ENCODE measurements at regions not wholly inside any gene's neighbourhood (a gene's known extent, or its start where the extent isn't known, plus 50 kb on each side); places are given as distances from the start of the nearest gene placed in this dataset.
"Not testable (repeated sequence)": the region's sequence is repeated elsewhere in the genome, so short reads cannot be mapped to it uniquely, and the experiment has no call there.

DNA sequence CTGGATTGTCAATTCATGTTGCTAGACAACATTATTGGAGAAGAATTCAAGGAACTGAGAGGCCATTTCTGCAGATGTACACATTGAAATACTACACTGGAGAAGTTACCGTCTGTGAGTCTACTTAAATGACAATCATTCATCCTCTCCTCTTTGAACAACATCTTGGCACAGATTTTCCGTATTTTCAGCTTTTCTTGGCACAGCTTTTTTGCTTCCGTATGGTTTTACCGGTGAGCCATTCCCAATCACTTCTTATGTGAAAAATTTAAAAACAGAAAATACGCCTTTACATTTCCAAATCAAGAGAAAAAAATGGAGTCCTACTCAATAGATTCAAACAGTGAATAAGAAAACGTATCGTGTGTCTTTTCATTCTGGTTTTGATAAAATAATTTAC, 1493.7 kb downstream of the AMY1C start:
- DNase-seq: no peak

DNA sequence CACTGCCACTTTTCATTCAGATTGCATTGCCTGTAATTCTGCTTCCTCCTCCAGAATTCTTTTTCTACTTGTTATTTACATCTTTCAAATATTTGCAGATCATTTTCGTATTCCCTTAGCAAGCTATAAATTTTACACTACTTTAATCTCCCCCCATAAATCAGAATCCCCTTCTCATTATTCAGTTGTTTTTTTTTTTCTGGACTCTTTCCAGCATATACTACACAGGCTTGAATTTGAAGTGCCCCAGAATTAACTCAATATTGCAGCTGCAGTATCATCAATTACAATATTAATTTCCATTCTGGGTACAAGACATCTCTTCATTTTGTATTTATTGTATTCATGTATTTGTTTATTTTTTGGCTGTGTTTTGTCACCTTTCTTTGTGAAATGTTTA, 1494.3 kb downstream of the AMY1C start:
- DNase-seq: no peak

DNA sequence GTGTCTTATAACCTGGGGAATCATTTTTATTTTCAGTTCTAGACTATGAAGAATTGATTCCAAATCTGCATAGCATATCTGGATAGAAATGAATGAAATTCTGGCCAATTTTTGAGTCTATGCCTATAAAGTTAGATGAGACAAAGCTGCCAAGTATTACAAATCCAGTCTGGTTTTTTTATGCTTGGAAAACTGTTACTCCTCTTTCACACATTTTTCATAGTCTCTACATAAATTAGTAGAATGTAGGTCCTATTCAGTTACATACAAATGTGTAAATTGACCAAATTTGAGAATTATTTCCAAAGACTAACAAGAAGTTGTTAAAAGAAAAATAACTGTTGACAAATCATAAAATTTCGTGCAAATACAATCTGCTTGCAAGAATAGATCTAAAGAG, 1505.2 kb downstream of the AMY1C start:
- no peak for DNase-seq

GRCh38 chr1:105260001-105260400, 1510.3 kb downstream of the AMY1C start:
- no peak for DNase-seq

DNA sequence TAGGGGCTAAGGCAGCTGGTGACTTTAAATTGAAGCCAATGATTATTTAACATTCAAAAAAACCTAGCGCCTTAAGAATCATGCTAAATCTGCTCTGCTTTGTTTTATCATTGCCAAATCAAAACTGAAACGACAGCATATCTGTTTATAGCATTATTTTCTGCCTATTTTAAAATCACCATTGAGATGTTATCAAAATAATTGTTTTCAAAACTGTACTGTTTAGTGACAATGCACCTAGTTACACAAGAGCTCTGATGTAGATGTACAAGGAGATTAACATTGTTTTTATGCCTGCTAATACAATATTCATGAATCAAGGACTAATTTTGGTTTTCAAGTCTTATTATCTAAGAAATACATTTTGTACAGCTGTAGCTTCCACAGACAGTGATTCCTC, 1521.3 kb downstream of the AMY1C start:
- no peak for DNase-seq

GRCh38 chr1:105272376-105272775, 1522.7 kb downstream of the AMY1C start:
- DNase-seq: not testable (repeated sequence)

DNA sequence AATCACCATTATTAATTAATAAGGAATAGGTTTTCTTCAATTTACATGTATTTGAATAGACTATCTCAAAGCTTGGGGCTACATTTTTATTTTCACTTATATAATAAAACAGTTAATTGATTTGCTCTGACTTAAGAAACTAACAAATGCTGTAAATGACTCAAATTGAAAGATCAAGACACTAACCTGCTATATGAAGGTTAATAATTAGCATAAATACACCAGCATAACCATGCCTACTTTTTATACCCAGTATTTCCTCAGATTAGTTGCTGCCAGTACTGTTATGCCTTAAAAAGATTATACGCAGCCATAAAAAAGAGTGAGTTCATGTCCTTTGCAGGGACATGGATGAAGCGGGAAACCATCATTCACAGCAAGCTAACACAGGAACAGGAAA, 1545.1 kb downstream of the AMY1C start:
- no peak for DNase-seq

GRCh38 chr1:105310063-105310462, 1560.4 kb downstream of the AMY1C start:
- no peak for DNase-seq

DNA sequence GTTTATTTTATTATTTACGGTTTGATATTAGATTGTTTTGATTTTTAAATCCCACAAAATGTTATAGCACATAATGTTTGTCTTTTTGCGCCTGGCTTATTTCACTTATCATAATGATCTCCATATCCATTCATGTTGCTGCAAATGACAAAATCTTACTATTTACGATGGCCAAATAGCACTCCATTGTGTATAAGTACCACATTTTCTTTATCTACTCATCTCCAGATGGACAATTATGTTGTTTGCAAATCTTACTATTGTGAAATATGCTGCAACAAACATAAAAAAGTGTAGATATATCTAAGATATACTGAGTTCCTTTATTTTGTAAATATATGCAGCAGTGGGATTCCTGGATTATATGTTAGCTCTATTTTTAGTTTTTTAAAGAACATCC, 1568.3 kb downstream of the AMY1C start:
- no peak for DNase-seq

GRCh38 chr1:105326886-105327285, 1577.2 kb downstream of the AMY1C start:
- DNase-seq: no peak

- DNase-seq: no peak
Measured at GRCh38 chr1:105337420-105337819, 1587.7 kb downstream of the AMY1C start.

- no peak for DNase-seq
Measured at GRCh38 chr1:105343317-105343716, 1593.6 kb downstream of the AMY1C start.

GRCh38 chr1:105359457-105359856, 1609.8 kb downstream of the AMY1C start:
- DNase-seq: no peak

DNA sequence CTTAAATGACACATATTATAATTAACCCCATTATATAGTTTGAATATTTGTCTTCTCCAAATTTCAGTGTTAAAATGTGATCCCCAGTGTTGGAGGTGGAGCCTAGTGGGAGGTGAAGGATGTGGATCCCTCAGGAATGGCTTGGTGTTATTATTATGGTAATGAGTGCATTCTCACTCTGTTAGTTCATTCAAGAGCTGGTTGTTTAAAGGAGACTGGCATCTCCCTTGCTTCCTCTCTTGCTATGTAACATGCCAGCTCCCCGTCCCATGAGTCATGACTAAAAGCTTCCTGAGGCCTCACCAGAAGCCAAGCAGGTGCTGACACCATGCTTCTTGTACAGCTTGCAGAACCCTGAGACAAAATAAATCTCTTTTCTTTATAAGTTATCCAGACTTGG, 1612.7 kb downstream of the AMY1C start:
- DNase-seq: no peak

GRCh38 chr1:105368446-105368845, 1618.7 kb downstream of the AMY1C start:
- no peak for DNase-seq

- no peak for DNase-seq
Measured at GRCh38 chr1:105373681-105374080, 1624.0 kb downstream of the AMY1C start.

- no peak for DNase-seq
Measured at GRCh38 chr1:105386489-105386888, 1636.8 kb downstream of the AMY1C start.

- no peak for DNase-seq
Measured at GRCh38 chr1:105396001-105396400, 1646.3 kb downstream of the AMY1C start.

GRCh38 chr1:105398909-105399308, 1649.2 kb downstream of the AMY1C start:
- no peak for DNase-seq

DNA sequence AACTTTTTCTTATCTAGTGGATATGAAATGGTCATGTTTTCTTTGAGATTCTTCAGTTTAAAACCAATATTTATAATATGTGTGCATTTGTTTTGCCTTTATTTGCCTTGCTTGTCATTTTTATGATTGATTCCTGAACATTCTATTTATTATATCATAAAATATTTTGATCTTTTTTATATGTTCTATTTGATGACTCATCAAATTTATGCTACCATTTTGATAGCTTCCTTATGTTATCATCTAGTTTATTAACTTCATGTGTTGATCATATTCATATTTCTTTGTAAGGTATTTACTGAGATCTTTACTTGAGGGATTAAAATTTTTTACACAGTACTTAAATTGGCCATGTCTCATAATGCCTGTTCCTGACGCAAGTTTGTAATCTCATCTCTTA, 1650.0 kb downstream of the AMY1C start:
- DNase-seq: no peak

GRCh38 chr1:105416261-105416660, 1640.2 kb upstream of the PRMT6 start:
- DNase-seq: no peak

- DNase-seq: no peak
Measured at GRCh38 chr1:105419030-105419429, 1637.4 kb upstream of the PRMT6 start.

- DNase-seq: peak; percentile 6
Measured at GRCh38 chr1:105427543-105427942, 1628.9 kb upstream of the PRMT6 start.

- DNase-seq: no peak
Measured at GRCh38 chr1:105436589-105437259, 1619.8 kb upstream of the PRMT6 start.

DNA sequence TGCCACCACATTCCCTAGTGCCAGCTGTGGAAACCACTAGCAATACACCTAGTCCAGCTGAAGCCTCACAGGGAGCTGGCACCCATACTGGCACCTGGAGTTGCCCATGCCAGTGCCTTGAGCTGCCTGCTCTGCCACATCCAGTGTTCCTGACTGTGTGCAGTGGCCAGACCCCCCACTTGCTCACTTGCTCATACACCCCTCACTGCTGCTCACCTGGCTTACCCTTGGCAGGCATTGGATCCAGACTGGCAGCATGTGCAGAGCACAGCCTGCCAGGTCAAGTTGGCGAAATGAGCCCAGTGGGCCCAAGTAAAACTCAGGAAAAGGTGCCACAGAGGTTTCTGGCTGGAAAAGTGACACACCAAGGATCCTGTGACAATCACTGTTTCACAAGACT, 1618.6 kb upstream of the PRMT6 start:
- no peak for DNase-seq

DNA sequence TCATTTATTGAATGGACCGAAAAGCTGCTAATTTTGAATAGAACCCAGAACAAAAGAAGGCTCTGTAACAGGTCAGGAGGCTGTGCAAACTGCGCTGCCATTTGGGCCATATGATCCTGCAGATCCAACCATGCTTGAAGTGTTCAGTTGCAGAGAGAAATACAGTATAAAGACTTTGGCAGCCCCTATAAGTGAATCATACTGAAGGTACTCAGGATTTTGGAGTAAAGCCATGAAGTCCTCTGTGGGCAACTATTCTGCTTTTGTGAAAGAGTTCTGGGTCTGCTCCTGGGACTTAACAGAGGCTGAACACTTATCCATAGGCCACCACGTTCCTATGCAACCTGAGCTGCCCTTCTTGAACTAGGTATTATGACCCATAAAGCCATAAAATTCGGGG, 1613.6 kb upstream of the PRMT6 start:
- DNase-seq: no peak

Measured in GDM1 (cell line).